ENCODE measurements at regions not wholly inside any gene's neighbourhood (a gene's known extent, or its start where the extent isn't known, plus 50 kb on each side); places are given as distances from the start of the nearest gene placed in this dataset.

DNA sequence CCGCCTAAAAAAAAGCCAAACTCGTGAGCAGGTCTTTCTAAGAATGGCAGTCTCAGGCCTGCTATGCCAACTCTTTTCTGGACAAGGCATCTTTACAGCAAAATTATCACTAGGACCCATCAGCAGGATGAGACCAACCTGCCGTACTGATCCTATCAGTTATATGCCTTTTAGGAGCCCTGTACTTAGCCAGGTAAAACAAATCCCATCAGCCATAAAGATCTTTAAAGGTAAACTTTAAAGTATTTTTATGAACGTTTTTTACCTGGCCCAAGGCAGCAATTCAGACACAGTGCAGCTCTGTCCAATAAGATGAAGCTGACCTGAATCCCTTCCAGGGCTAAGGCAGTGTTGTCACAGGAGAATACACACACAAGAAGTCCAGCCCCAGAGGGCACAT, 51.3 kb upstream of the TGM3 start:
- H3K27ac ChIP-seq (ENCODE audit: poor library complexity, severe bottlenecking), result no peak overlapping the region
- DNase-seq (ENCODE audit: low spot score), result no peak

DNA sequence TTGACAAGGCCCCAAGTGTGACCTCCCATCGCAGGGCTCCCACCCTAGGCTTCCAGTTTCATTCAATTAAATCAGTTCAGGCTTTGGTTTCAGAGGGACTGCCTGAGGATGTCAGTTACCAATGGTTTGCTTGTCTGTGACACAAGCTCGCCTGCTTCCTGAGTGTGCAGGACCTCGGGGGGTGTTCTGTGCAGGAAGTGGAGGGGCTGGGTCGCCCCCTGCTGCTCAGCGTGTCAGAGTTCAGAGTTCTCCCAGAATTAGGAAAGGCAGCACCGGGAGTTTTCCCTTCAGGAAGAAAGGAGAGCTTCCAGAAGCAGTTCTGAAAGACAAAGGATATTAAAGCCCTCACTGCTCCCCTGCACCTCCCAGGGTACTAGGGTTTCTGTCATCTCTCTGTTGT, 50.8 kb upstream of the TGM3 start:
- TF ChIP-seq, protein P1, sequence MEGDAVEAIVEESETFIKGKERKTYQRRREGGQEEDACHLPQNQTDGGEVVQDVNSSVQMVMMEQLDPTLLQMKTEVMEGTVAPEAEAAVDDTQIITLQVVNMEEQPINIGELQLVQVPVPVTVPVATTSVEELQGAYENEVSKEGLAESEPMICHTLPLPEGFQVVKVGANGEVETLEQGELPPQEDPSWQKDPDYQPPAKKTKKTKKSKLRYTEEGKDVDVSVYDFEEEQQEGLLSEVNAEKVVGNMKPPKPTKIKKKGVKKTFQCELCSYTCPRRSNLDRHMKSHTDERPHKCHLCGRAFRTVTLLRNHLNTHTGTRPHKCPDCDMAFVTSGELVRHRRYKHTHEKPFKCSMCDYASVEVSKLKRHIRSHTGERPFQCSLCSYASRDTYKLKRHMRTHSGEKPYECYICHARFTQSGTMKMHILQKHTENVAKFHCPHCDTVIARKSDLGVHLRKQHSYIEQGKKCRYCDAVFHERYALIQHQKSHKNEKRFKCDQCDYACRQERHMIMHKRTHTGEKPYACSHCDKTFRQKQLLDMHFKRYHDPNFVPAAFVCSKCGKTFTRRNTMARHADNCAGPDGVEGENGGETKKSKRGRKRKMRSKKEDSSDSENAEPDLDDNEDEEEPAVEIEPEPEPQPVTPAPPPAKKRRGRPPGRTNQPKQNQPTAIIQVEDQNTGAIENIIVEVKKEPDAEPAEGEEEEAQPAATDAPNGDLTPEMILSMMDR (IDR thresholded peaks at IDR 0.05; ENCODE audit: poor library complexity, severe bottlenecking), result no peak
- no peaks in the 10 kb centered on the region for H3K27me3 ChIP-seq (ENCODE audit: insufficient read depth, poor library complexity, severe bottlenecking)
- H3K4me3 ChIP-seq (ENCODE audit: severe bottlenecking), result no peak overlapping the region
- no peaks in the 10 kb centered on the region for H3K4me1 ChIP-seq (ENCODE audit: insufficient read depth, poor library complexity, severe bottlenecking)
- no peak overlapping the region for H3K27ac ChIP-seq (ENCODE audit: poor library complexity, severe bottlenecking)
- H3K36me3 ChIP-seq (ENCODE audit: low read depth), result no peaks in the 10 kb centered on the region
- DNase-seq (ENCODE audit: low spot score) (no peak), ATAC-seq (ENCODE audit: low read depth) (no peak)
- no peaks in the 10 kb centered on the region for H3K9me3 ChIP-seq (ENCODE audit: severe bottlenecking)

More for the DNA sequence above, 51.3 kb upstream of the TGM3 start:
- no peak overlapping the region for H3K4me3 ChIP-seq (ENCODE audit: severe bottlenecking)
- H3K27me3 ChIP-seq (ENCODE audit: insufficient read depth, poor library complexity, severe bottlenecking), result no peaks in the 10 kb centered on the region
- no peaks in the 10 kb centered on the region for H3K4me1 ChIP-seq (ENCODE audit: insufficient read depth, poor library complexity, severe bottlenecking)
- H3K9me3 ChIP-seq (ENCODE audit: severe bottlenecking), result no peaks in the 10 kb centered on the region
- TF ChIP-seq, protein P1 (IDR thresholded peaks at IDR 0.05; ENCODE audit: poor library complexity, severe bottlenecking), result no peak
- H3K36me3 ChIP-seq (ENCODE audit: low read depth), result no peaks in the 10 kb centered on the region
- no peak for ATAC-seq (ENCODE audit: low read depth)

DNA sequence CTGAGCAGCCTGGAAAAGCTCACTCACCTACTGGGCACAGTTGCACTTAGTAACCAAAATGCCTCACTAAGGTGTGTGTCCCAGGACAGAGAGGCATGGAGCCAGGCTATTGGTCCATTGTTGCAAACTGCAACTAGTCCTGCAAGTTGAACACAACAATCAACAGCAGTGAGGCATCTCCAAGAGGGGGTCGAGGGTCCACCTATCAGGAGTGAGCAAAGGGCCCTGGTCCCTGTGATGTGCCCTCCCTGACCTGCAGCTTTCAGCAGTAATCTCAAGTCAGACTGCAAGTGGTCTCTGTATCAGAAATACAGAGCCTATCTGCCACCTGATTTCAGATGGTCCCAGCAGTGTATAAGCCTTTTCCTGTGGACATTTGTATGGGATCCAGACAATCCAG, 50.2 kb upstream of the TGM3 start:
- Histone ChIP-seq H3K4me3 (ENCODE audit: severe bottlenecking) (no peak overlapping the region), H3K9me3 (ENCODE audit: severe bottlenecking) (no peaks in the 10 kb centered on the region), H3K4me1 (ENCODE audit: insufficient read depth, poor library complexity, severe bottlenecking) (no peaks in the 10 kb centered on the region), H3K36me3 (ENCODE audit: low read depth) (no peaks in the 10 kb centered on the region), H3K27ac (ENCODE audit: poor library complexity, severe bottlenecking) (no peak overlapping the region), H3K27me3 (ENCODE audit: insufficient read depth, poor library complexity, severe bottlenecking) (no peaks in the 10 kb centered on the region)
- TF ChIP-seq, protein P1 (IDR thresholded peaks at IDR 0.05; ENCODE audit: poor library complexity, severe bottlenecking), result no peak
- DNase-seq (ENCODE audit: low spot score) (no peak), ATAC-seq (ENCODE audit: low read depth) (no peak)
